GM12891 (cell line): ENCODE measurements at regions not wholly inside any gene's neighbourhood (a gene's known extent, or its start where the extent isn't known, plus 50 kb on each side); places are given as distances from the start of the nearest gene placed in this dataset.
"Not testable (repeated sequence)": the region's sequence is repeated elsewhere in the genome, so short reads cannot be mapped to it uniquely, and the experiment has no call there.

Experiments used
- POLR2AphosphoS5 ChIP-seq: IDR thresholded peaks from 2 replicates; pipeline ENCODE4 v1.6.1; 2011; ENCODE audit warnings: low read depth, low read length, control low read depth
- SPI1 ChIP-seq: IDR thresholded peaks from 2 replicates; pipeline ENCODE4 v1.6.1; 2011; ENCODE audit warnings: low read depth, low read length, control low read depth

DNA sequence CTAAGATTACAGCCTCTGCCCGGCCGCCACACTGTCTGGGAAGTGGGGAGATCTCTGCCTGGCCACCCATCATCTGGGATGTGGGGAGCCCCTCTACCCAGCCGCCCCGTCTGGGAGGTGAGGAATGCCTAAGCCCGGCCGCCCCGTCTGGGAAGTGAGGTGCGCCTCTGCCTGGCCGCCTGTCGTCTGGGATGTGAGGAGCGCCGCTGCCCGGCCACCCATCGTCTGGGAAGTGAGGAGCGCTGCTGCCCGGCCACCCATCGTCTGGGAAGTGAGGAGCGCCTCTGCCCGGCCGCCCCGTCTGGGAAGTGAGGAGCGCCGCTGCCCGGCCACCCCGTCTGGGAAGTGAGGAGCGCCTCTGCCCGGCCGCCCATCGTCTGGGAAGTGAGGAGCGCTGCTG, 135.9 kb upstream of the PROKR2 start:
- not testable (repeated sequence) for TF ChIP-seq POLR2AphosphoS5, SPI1
